ENCODE measurements at regions not wholly inside any gene's neighbourhood (a gene's known extent, or its start where the extent isn't known, plus 50 kb on each side); places are given as distances from the start of the nearest gene placed in this dataset.
"Not testable (repeated sequence)": the region's sequence is repeated elsewhere in the genome, so short reads cannot be mapped to it uniquely, and the experiment has no call there.

GRCh38 chr14:105686462-105687170 lies 160.2 kb downstream of the TMEM121 start:
- not testable (repeated sequence) for TF ChIP-seq CTCF, POLR2AphosphoS5, EP300 (IDR thresholded peaks at IDR 0.05)

All from stomach (tissue), 4 donors.